Thyroid gland (tissue), 4 donors: ENCODE measurements at regions not wholly inside any gene's neighbourhood (a gene's known extent, or its start where the extent isn't known, plus 50 kb on each side); places are given as distances from the start of the nearest gene placed in this dataset.

Source experiments
- CTCF ChIP-seq, 6 experiments: fragments of 200-600 bp in 3 of 6; fragments of 450-650 bp in 3 of 6; sonication (generic) in 3 of 6; IDR thresholded peaks; one replicate each; pipeline ENCODE4 v1.5.1; 2016 to 2019; ENCODE audit warnings: antibody characterized with exemption in 6 of 6, mild to moderate bottlenecking in 2 of 6, inconsistent platforms in 1 of 6, moderate library complexity in 1 of 6
- POLR2A ChIP-seq, 2 donors: fragments of 450-650 bp; IDR thresholded peaks; one replicate each; pipeline ENCODE4 v1.6.1; 2017; ENCODE audit warnings: antibody characterized with exemption in 2 of 2, mild to moderate bottlenecking in 2 of 2, moderate library complexity in 1 of 2

- TF ChIP-seq CTCF (IDR thresholded peaks at IDR 0.05) (no peak), POLR2A (IDR thresholded peaks at IDR 0.05) (no peak)
These were observed 230.8 kb upstream of the TET2 start for GRCh38 chr4:104915864-104916263.
